GM12873 (cell line): ENCODE measurements at regions not wholly inside any gene's neighbourhood (a gene's known extent, or its start where the extent isn't known, plus 50 kb on each side); places are given as distances from the start of the nearest gene placed in this dataset.

Experiments used
- TF ChIP-seq, protein P1 (sequence below): IDR thresholded peaks from 2 replicates; pipeline ENCODE4 v1.5.1; 2012; ENCODE audit warnings: low read depth, mild to moderate bottlenecking, moderate library complexity, low read length, control low read depth; ENCODE audit not compliant: insufficient read depth; ENCODE audit errors: missing control alignments

DNA sequence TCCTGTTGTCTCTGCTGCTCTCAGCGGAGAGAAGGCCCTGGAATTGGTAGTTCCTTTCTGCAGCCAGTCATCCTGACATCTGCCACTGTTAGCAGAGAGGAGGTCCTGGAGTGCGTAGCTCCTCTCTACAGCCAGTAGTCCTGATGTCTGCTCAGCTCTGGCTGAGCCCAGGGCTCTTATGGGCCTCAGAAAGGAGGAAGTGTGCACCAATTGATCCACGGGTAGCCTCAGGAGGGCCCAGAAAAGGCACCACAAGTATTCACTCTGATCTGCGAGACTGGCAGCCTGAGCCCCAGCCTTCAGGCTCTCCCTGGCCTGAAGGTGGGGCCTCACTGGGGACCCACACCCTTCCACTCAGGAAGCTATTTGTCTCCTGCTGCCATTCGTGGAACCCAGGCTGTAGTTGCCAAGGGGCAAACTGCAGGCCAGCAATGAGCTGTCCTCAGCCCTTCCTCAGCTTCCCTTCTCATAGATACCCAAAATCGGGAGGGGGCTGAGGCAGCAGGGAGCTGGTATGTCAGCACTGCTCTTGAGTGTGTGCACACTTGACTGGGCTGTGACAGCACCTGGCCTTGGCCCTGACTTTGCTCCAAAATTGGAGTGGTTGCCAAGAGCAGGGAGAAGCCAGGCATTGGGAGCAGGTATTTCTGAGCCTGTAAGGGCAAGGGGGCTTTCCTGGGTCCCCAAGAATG is 1049.5 kb upstream of the ACO1 start:
- TF ChIP-seq, protein P1, sequence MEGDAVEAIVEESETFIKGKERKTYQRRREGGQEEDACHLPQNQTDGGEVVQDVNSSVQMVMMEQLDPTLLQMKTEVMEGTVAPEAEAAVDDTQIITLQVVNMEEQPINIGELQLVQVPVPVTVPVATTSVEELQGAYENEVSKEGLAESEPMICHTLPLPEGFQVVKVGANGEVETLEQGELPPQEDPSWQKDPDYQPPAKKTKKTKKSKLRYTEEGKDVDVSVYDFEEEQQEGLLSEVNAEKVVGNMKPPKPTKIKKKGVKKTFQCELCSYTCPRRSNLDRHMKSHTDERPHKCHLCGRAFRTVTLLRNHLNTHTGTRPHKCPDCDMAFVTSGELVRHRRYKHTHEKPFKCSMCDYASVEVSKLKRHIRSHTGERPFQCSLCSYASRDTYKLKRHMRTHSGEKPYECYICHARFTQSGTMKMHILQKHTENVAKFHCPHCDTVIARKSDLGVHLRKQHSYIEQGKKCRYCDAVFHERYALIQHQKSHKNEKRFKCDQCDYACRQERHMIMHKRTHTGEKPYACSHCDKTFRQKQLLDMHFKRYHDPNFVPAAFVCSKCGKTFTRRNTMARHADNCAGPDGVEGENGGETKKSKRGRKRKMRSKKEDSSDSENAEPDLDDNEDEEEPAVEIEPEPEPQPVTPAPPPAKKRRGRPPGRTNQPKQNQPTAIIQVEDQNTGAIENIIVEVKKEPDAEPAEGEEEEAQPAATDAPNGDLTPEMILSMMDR, result no peak

DNA sequence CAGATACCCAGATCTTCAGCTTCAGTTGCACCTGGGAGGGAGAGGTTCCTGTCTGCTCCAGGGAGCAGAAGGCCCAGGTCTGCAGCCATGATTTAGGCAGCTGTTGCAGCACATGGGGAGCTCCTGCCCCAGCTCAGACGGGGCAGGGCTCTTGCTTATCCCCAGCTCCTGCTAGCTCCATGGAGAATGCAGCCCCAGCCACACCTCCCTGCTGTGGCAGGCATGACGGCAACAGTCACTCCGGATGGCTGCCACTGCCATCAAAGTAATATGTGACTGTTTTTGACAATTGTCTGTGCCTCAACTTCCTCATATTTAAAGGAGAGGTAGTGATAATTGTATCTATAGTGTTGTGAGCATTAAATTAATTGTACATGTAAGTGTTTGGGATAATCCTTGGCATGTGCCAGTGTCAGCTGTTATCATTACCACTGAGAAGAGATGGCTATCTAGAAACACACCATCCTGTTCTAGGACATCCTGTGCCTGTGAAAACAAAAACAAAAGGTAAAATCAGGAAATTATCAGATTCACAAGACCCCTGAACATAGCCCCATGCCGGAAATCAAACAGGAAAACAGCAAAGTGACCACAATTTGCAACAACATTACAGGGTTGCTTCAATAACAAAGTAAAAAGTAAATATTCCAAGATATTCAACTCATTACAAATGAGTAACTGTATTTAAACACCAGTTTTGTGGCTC is 1048.8 kb upstream of the ACO1 start:
- TF ChIP-seq, protein P1, result no peak

DNA sequence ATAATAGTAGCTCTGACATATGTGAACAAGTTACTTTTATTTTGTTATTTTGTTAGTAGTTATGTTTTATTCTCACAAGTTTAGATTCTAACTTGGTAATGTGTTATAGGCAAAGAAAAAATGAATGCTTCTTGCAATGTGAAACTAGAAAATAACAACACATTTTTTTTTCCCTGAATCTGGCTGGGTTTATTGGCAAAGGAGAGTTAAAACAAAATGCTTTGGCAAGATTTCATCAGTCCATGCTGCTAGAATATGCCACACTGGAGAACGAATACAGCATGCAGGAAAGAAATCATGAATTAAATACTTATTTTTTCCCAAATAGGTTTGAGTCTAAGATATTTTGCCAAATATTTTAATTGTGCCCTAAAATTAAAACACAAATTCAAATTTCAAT is 1048.1 kb upstream of the ACO1 start:
- TF ChIP-seq, protein P1, result no peak

- TF ChIP-seq, protein P1, result no peak
Measured at GRCh38 chr9:31336841-31337240, 1047.6 kb upstream of the ACO1 start.

- TF ChIP-seq, protein P1, result no peak
Measured at GRCh38 chr9:31347082-31347617, 1037.3 kb upstream of the ACO1 start.

GRCh38 chr9:31355159-31355882 is 1029.1 kb upstream of the ACO1 start:
- TF ChIP-seq, protein P1, result no peak

DNA sequence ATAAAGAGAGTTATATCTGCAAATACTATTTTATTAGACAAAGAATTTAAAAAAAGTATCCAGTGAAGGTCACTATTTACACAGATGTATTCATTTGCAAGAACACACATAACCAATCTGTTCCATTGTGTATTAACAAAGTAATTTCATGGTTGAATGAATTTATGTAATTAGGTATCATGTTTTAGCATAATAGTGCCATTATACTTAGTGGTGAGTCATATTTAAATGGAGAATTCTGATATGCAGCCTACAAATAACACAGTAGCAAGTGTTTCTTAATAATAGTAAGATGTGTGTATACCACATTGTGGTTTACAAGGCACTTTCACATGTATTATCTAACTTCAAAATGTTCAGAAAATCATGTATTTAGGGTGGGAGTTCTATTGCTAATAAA is 1028.5 kb upstream of the ACO1 start:
- TF ChIP-seq, protein P1, result no peak
